Epithelial cell of proximal tubule (primary cell): ENCODE measurements at regions not wholly inside any gene's neighbourhood (a gene's known extent, or its start where the extent isn't known, plus 50 kb on each side); places are given as distances from the start of the nearest gene placed in this dataset.

Experiments used
- DNase-seq: peaks from one replicate; pipeline ENCODE4 v3.0.0-alpha.2; 2011; ENCODE audit warnings: low read depth
- H3K4me3 ChIP-seq: 2 replicates; pipeline ENCODE4 v1.5.1; 2011; ENCODE audit warnings: low read depth, mild to moderate bottlenecking, low read length
- CTCF ChIP-seq: conservative IDR thresholded peaks from 2 replicates; pipeline ENCODE4 v1.5.1; 2012; ENCODE audit warnings: low read depth, mild to moderate bottlenecking, low read length

DNA sequence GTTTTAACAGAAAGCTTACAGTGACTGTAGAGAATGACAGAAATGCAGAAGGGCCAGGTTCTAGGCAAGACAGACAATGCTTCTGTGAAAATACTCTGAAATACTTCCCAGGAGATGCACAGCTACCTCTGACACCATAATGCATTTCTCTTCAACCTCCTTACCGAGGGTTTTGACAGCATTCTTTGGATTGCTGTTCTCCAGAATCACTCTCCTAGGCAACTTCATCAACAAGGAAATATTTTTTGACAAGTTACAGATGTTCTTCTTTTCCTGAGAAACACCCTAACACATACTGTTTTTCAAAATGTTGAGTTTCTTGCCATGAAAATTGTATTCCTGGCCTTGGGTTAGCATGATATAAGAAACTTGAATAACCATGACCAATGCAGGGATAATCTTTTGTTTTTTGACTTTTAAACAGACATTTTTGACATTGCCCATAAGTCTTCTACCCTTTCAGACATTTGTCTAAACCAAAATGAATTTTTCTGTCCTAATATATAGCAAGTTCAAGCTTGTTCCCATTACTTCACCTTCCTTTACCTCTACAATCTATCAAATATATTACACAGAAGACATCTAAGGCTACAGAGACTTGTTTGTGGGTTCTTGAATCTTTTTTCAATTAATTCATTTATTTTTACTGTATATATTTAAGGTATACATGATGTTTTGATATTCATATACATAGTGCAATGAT lies 108.1 kb downstream of the CCDC34 start:
- H3K4me3 ChIP-seq: no peak overlapping the region
- no peak for TF ChIP-seq CTCF
- DNase-seq: no peak

GRCh38 chr11:27253224-27253623 lies 109.8 kb downstream of the CCDC34 start:
- no peak for DNase-seq
- TF ChIP-seq CTCF: no peak
- no peak overlapping the region for H3K4me3 ChIP-seq

DNA sequence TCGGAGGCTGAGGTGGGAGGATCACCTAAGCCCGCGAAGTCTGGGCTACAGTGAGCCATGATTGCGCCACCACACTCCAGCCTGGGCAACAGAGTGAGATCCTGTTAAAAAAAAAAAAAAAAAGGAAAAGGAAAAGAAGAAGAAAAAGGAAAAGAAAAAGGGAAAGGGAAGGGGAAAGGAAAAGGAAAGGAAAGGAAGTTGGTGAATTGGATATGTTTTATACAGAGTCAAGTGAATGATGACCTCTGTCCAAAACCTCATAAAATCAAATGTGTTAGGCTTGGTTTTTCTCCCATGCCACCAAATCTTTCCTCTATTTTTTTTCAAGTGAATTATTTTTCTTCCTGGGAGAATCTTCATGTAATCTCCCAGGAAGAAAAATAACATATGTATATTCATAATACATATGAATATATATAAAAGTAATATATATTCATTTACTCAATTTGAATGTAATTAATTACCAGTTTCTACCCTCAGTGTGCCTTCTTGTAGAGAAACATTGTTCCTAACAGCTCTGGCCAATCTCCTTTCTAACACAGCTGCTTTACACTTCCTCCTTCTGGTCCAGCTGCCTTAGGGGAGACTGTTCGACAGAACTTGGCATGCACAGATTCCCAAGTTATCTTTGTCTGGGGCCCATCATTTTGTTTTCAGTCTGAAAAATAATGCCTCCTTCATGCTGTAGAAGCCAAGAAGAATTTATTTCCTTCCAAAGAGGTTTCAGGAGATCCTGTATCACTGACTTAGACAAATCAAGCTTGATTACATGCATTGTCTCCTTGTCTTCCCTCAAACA lies 111.9 kb downstream of the CCDC34 start:
- no peak for TF ChIP-seq CTCF
- no peak overlapping the region for H3K4me3 ChIP-seq
- DNase-seq: no peak

DNA sequence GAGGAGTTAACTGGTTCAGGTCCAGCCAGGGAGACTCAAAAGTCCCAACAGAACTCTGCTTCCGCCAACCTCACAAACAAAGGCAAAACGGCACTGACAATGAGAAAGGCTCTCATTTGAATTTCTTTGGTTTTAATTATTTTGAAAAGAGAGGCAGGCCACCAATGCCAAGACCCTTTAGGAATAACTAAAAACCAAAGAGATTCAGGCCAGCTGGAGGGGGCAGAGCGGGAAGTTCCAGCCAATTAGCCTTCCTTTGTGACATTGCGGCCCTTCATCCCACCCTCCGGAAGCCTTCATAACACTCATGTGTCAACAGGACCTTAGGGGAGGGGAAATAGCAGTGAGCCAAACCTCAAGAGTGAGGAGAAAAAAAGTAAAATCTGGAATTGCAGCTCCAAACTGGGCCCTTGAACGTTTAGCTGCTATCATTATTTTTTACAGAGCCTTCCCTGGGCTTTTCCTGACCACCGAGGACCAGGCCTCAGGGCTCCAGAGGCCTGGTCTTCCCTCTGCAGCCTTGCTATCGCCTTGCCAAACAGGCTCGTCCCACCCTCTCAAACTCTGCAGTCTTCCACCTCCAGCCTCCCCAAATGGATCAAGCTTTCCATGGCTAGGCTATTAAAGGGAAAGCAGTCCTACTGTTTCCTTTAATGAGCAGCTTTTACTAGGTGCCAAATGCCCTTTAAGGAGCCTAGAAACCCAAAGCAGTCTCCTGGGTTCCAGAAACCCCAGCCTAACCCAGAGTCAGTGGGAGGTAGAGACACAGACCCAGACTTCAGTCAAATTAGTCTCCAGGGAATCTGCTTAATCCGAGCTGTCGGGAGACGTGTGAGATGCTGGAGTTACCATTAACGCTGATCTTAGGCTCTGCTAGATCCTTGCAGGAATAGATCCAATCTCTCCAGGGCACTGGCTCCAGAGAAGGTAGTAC lies 114.2 kb downstream of the CCDC34 start:
- H3K4me3 ChIP-seq: no peak overlapping the region
- DNase-seq: no peak
- TF ChIP-seq CTCF: no peak

- no peak overlapping the region for H3K4me3 ChIP-seq
- no peak for DNase-seq
- TF ChIP-seq CTCF: no peak
Observed at GRCh38 chr11:27247660-27248059, 115.4 kb downstream of the CCDC34 start.

GRCh38 chr11:27246925-27247324 lies 116.1 kb downstream of the CCDC34 start:
- no peak for TF ChIP-seq CTCF
- no peak for DNase-seq
- H3K4me3 ChIP-seq: no peak overlapping the region
